ENCODE measurements at regions not wholly inside any gene's neighbourhood (a gene's known extent, or its start where the extent isn't known, plus 50 kb on each side); places are given as distances from the start of the nearest gene placed in this dataset.

DNA sequence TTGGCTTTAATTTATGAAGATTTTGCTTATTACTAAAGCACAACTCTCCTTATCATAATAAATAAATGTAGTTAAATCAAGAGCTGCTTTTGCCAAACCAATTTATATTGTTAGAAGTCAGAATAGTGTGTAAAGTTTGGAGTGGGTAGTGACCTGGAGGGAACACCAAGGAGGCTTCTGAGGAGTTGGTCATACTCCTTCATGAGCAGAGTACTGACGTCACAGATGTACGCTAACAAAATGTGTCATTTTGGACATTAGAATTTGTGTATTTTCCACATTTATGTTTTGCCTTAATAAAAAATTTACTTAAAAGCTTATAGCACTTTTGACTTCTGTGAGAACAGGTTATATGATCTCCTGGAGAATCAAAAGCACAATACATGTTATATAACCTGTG is 953.5 kb upstream of the INTU start:
- TF ChIP-seq, protein P1, sequence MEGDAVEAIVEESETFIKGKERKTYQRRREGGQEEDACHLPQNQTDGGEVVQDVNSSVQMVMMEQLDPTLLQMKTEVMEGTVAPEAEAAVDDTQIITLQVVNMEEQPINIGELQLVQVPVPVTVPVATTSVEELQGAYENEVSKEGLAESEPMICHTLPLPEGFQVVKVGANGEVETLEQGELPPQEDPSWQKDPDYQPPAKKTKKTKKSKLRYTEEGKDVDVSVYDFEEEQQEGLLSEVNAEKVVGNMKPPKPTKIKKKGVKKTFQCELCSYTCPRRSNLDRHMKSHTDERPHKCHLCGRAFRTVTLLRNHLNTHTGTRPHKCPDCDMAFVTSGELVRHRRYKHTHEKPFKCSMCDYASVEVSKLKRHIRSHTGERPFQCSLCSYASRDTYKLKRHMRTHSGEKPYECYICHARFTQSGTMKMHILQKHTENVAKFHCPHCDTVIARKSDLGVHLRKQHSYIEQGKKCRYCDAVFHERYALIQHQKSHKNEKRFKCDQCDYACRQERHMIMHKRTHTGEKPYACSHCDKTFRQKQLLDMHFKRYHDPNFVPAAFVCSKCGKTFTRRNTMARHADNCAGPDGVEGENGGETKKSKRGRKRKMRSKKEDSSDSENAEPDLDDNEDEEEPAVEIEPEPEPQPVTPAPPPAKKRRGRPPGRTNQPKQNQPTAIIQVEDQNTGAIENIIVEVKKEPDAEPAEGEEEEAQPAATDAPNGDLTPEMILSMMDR (IDR thresholded peaks at IDR 0.05) = no peak
- no peak for TF ChIP-seq NFYB (CRISPR knock-in tag; conservative IDR thresholded peaks at IDR 0.05; ENCODE audit: low read depth)
- TF ChIP-seq MXD4 (CRISPR knock-in tag; IDR thresholded peaks at IDR 0.05; ENCODE audit: borderline replicate concordance) = no peak
- no peak for TF ChIP-seq ZNF671 (CRISPR knock-in tag; IDR thresholded peaks at IDR 0.05)
- TF ChIP-seq MYBL2 (CRISPR knock-in tag; IDR thresholded peaks at IDR 0.05) = no peak
- TF ChIP-seq SP1 (CRISPR knock-in tag; conservative IDR thresholded peaks at IDR 0.05) = no peak
- TF ChIP-seq, protein P2, sequence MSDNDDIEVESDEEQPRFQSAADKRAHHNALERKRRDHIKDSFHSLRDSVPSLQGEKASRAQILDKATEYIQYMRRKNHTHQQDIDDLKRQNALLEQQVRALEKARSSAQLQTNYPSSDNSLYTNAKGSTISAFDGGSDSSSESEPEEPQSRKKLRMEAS (CRISPR knock-in tag; IDR thresholded peaks at IDR 0.05) = no peak
- TF ChIP-seq, protein P3, sequence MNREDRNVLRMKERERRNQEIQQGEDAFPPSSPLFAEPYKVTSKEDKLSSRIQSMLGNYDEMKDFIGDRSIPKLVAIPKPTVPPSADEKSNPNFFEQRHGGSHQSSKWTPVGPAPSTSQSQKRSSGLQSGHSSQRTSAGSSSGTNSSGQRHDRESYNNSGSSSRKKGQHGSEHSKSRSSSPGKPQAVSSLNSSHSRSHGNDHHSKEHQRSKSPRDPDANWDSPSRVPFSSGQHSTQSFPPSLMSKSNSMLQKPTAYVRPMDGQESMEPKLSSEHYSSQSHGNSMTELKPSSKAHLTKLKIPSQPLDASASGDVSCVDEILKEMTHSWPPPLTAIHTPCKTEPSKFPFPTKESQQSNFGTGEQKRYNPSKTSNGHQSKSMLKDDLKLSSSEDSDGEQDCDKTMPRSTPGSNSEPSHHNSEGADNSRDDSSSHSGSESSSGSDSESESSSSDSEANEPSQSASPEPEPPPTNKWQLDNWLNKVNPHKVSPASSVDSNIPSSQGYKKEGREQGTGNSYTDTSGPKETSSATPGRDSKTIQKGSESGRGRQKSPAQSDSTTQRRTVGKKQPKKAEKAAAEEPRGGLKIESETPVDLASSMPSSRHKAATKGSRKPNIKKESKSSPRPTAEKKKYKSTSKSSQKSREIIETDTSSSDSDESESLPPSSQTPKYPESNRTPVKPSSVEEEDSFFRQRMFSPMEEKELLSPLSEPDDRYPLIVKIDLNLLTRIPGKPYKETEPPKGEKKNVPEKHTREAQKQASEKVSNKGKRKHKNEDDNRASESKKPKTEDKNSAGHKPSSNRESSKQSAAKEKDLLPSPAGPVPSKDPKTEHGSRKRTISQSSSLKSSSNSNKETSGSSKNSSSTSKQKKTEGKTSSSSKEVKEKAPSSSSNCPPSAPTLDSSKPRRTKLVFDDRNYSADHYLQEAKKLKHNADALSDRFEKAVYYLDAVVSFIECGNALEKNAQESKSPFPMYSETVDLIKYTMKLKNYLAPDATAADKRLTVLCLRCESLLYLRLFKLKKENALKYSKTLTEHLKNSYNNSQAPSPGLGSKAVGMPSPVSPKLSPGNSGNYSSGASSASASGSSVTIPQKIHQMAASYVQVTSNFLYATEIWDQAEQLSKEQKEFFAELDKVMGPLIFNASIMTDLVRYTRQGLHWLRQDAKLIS (CRISPR knock-in tag; IDR thresholded peaks at IDR 0.05; ENCODE audit: borderline replicate concordance) = no peak
- TF ChIP-seq NR1H2 (CRISPR knock-in tag; IDR thresholded peaks at IDR 0.05) = no peak
- TF ChIP-seq ELF4 (CRISPR knock-in tag; IDR thresholded peaks at IDR 0.05; ENCODE audit: low read depth) = no peak
